ENCODE measurements at regions not wholly inside any gene's neighbourhood (a gene's known extent, or its start where the extent isn't known, plus 50 kb on each side); places are given as distances from the start of the nearest gene placed in this dataset.
"Not testable (repeated sequence)": the region's sequence is repeated elsewhere in the genome, so short reads cannot be mapped to it uniquely, and the experiment has no call there.

DNA sequence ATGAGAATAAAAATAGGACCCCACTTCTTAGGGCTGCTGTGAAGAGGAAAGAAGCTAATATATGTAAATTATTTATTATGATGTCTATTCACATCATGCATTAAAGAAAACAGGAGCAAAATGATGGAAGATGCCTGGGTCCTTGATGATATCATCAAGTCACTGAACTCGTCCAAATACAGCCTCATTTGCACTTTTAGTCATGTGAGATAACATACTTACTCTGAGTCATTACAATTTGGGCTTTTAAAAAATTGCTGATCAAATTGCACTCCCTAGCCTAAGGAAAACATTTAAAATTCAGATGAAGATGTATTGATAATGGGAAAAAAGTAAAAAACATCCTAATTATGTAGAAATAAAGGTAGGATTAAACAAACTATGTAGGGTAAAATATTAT is 302.7 kb upstream of the CCL2 start:
- no peak for DNase-seq

DNA sequence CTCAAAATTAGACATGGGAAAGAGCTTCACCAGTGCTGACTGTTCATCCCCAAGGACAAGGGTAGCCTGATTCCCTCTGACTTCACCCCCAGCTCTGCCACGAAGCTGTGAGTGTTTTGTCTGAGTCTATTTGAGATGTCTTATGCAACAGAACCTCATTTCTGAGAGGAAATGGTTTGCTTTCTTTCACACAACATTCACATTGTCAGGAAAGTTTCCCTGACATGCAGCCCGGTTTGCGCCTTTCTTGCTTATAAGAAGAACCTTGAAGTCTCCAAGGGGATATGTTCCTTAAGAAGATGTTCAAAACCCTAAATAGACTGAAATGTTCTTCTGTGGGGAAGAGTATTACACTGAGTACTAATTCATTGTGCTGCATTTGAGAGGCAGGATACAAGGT is 300.5 kb upstream of the CCL2 start:
- DNase-seq, result no peak

DNA sequence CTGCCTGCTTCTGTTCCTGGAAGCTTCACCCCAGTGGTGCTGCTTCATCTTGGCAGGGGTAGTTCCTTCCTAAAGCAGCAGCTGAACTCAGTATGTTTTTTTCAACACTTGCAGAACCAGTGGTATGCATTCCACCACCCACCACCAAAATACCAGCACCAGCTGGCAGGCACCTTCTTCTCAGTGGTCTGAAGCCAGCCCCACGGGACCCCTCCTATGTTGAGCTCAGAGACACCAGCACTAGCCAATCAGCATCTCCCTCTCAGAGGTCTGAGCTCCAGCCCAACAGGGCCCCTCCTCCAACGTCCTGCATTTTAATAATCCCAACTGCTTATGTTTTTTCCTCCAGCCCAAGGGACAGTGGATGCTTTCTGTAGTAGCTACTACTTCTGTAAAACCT is 299.6 kb upstream of the CCL2 start:
- no peak for DNase-seq

DNA sequence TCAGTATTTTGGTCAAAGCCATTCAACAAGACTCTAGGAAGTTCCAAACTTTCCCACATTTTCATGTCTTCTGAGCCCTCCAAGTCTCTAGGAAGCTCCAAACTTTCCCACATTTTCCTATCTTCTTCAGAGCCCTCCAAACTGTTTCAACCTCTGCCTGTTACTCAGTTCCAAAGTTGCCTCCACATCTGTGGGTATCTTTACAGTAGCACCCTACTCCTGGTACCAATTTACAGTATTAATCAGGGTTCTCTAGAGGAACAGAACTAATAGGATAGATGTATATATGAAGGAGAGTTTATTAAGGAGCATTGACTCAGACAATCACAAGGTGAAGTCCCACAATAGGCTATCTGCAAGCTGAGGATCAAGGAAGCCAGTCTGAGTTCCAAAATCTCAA is 296.0 kb upstream of the CCL2 start:
- DNase-seq, result not testable (repeated sequence)

DNA sequence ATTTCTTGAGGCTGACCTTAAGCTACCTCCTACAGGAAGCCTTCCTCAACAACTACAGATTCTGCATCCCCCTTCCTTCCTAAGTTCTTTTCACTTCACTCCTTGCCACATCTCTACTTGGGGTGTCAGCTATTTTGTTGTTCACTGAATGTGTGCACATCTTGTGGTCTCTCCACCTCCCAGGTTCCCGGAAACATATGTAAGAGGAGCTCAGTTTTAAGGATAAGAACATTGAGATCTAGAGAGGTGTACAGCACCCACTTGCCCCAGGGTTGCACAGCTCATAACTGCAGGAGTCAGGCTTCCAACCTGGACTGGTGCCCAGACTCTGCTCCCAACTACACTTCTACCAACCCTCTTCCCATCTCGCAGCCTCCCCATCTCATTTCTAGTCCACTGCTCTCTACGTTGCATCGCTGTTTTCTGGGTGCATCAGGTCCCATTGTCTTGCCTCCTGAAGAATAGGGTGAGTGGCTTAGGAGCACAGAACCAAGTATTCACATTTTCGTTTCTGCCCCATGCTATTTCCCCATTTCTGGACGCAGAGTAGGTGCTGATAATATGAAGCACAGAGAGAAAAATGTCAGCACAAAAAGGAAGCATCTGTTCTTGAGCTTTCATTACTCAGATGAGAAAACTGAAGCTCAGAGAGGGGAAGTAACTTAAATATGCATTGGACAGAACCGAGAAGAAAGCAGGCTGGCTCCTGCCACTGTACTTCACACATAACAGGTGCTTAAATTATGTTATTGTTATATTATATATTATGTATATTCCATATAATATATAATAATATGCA is 292.0 kb upstream of the CCL2 start:
- no peak for DNase-seq

DNA sequence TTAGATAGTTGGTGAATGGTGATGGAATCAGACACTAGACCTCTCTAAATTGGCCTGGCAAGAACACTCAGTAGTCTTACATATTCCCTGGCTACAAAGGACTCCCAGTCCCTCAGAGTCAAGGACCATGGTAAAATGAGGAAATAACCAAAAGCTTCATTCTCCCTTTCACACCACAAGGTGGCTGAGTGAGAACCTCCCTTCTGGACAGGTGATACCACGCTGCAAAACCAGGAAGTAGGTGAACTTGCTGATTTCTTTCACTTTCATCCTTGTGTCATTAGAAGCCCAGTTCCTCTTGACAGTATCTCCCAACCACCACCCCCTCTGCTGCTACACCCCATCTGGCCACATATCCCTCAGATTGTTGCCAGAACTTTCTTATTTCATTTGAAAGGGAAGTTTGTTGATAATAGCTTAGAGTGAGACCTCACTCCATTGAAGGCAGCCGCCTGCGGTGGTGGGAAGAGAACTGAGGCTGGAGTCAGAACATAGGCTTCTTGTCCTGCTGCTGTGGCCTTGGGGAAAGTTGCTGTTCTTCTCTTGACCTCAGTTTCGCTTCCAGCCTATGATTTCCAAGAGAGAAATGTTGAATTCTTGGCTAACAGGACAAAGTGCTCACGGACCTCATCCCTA is 290.6 kb upstream of the CCL2 start:
- no peak for DNase-seq

DNA sequence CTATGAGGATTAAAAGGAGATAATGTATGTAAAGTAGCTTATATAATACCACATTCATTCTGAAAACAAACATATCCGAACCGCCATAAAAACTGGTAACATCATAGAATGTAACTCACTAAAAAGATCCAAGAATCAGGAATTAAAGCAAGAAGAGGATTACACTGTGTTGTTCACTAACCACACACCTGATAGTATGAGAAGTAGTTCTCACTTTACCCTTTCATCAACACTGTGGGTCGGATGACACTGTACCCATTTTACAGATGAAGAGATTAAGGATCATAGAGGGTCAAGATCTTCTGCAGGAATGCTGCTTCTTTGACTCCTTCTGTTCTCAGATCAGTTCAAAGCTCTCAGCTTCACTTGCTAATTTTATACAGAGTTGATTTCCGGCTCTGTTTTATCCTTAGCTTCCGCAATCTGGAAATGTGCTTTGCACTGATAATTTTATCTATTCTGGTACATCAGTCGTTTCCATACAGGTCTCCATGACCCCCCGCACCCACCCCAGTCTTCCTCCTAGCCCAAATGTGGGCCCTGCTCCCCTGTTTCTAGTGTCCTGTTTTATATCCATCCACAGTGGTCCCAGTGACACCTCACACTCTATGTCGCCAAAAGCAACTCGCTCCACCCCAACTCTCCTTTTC is 288.6 kb upstream of the CCL2 start:
- no peak for DNase-seq

DNA sequence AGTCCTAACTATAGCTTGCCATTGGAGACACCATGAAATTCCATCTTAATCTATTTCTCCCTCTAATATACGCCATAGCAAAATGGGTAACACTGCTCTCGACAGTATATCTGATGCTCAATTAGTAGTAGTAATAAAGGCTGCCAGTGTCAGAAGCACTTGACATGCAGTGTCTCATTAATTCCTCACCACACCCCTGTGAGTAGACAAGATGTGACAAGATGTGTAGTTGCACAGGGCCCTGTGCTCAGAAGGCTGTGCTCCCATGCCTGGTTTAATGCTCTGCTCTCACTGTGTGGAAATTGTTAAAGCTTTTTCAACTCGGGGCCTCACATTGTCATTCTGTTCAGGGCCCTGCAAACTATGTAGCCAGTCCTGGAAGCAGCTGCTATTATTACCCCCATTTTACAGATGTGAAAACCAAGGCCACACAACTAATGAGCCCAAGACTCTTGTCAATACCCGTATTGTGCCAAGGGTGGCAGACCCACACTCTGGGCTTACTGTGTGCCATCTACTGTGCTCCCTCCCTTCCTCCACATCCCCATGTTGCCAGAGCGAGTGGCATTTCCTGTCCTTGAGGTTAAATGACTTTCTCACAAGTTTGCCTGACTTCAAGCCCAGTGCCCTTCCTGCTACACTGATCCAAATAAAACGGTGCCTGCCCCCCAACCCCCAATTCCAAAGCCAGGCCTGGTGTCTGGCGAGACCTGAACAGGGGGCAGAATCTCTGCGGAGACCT is 287.3 kb upstream of the CCL2 start:
- no peak for DNase-seq

DNA sequence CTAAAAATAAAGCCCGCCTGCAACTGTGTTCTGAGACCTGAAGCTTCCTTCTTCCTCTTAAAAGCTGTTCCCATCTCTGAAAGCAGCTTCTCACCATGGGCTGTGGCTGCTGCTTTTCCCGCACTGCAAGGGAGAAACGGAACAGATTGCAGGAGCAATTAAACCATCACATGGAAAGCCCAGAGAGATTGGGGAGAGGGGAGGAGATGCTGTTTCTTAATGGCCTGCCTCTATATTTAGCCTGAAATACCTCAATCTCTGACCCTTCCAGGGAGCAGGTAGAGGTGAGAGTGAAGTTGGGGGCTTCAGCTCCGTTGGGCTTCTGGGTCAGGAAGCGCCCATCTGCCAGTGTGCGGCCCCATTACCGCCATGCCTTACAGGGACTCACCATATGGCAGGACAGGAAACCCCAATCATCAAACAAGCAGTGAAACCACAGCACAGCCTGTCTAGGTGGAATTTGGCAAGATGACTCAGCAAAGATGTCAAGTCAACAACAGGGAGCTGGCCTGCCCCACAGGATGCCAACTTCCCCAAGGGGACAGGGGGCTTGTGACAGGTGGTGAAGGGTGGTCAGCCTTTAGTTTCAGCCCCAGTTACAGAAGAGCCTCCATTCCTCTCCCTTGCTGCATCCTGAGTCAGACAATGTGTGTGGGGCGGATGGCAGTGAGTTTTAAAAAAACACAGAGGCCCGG is 286.6 kb upstream of the CCL2 start:
- DNase-seq, result peak; percentile 2

DNA sequence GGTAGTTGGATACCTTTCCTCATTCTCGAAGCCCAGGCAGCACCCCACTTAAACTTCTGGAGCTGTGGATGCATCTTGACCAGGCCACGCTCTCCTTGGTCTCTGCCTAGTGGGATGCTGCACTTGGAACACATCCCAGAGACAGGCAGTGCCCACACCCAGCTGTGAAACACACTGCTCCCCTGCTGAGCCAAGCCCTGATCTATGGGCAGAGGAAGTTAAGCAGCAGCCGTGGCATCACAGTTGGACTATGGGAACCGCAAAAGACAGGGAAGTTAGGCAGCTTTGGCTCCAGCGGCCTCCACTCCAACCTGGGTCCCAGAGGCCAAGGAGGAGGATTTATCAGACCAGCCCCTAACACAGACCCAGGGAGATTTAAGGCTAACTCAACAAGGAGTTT is 284.8 kb upstream of the CCL2 start:
- no peak for DNase-seq

DNA sequence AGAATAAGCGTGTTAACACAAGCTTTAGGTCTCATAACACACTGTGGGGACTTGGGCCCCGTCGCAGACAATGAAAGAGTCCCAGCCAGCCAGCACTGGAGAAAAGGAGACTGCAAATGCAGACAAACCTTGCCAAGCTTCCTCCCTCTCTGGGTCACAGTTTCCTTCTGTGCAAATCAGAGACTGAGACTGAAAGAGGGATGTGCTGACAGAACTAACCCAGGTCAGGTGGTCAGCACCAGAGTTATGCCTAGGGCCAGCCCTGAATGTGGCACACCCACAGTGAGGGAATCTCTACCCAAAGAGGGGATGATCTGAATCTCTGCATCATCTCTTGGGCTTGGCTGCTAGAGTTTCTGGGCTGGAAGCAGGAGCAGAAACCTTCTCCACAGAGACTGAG is 282.3 kb upstream of the CCL2 start:
- no peak for DNase-seq

DNA sequence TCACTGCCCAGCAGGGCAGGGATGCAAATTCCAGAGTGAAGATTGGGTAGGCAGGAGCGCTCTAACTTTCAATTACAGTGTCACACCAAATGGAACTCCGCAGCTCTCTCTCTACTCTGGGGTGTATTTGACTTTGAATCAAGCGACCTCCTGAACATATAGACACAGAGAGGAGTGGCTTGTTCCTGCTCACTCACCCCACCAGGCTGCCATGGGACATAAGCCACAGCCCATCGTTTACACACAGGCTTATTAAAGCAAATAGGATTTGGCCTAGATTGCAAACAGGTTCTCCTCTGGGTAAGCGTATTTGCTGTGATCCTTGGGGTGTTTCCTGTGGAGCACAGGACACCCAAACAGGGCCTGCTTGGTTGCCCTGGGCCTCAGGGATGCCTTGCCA is 281.6 kb upstream of the CCL2 start:
- no peak for DNase-seq

DNA sequence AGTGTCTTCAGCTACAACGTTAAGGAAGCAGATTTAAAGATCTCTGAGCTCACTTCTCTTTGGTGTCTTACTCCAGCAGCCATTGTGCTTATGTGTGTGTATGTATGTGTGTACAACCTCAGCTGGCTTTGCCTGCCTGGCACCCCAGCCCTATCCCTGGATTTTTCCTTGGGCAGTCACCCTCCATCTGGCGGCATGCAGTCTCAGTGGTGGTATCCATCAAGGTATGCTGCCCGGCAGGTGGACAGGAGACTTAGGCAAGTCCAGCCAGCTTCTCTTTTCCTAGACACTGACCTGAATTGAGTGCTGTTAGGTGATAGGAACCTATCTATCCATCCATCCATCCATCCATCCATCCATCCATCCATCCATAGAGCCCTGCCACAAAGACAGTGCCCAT is 280.8 kb upstream of the CCL2 start:
- DNase-seq, result no peak

DNA sequence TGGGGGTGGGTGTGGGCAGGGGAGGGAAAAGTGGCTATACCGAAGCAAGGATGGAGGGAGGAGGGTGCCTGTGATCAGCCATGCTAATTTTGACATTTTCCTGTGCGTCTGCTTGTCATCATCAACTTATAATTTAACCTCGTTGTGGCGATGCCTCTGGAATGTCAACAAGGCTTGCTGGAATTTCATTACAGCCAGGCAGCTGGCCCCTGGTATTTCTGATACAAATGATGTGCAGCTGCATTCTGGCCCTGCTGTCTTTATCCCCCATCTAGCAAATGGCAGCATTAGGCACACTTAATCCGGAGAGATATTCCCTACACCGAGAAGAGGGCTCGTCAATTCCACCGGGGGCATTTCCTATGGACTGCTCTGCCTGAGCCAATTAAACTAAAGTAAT is 278.3 kb upstream of the CCL2 start:
- no peak for DNase-seq

DNA sequence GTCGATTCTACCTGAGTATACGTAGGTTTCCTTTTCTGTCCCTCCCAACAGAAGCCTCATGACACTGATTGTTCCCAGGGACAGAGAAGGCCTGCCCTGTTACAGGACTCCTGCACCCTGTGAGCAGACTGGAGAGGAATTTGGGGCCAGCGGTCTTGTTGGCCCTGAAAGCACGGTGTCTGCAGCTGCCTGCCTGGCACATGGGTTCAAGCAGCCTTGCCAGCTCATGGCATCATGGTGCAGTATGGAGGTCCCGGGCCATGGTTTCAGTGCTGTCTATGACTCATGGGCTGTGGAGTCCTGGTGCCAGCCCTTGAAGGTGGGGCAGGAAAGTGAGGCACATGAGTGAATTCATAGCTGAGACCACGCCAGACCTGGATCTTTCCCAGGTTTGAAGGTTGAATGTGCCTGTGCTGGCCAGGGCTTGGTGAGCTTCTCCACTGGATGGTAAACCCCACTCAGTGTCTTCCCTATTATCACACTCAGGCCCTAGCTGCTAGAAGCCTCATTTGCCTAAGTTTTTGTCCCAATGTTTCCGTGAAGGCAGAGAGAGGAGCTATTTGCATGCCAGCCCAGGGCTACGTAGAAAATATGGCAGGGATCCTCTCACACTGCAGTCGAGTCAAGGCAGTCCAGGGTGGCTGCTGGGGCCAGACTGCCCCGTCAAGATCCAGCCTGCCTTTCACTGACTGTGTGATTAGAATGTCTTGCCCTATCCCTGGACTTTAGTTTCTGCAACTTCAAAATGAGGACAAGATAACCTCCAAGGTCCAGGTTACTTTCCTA is 277.2 kb upstream of the CCL2 start:
- no peak for DNase-seq

DNA sequence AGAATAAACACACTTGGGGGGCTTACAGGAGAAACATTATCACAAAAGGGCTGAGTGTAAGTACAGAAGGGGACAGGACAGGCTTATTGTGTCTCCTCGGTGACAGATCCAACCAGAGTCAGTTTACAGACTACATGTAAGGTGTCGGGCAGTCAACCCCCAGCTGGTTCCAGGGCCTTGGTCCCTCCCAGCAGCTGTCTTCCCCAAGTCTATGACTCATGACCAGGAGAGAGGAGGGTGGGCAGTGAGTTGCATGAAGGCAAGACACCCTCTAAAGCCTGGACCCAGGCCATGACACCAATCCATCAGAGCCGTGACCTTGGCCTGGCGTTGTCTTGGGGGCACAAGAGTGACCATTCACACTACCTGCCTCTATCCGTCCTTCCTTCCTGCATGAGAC is 276.2 kb upstream of the CCL2 start:
- DNase-seq, result no peak

DNA sequence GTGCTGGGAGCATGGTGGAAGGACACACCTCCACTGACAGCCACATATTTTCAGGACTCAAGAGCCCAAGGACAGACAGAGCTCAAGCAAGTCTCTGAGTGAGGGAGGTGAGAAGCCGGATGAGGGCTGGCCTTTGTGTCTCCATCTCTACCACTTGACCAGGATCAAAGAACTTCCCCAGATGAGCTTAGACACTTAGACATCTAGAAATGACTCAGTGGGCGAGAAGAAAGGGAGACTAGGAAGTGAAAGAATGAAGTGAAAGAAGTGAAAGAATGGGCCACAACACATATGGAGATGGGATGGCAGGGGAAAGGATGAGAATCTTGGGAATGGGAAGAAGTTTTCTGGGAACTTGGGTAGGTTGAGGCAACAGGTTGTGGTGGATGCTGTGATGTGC is 274.9 kb upstream of the CCL2 start:
- DNase-seq, result no peak

DNA sequence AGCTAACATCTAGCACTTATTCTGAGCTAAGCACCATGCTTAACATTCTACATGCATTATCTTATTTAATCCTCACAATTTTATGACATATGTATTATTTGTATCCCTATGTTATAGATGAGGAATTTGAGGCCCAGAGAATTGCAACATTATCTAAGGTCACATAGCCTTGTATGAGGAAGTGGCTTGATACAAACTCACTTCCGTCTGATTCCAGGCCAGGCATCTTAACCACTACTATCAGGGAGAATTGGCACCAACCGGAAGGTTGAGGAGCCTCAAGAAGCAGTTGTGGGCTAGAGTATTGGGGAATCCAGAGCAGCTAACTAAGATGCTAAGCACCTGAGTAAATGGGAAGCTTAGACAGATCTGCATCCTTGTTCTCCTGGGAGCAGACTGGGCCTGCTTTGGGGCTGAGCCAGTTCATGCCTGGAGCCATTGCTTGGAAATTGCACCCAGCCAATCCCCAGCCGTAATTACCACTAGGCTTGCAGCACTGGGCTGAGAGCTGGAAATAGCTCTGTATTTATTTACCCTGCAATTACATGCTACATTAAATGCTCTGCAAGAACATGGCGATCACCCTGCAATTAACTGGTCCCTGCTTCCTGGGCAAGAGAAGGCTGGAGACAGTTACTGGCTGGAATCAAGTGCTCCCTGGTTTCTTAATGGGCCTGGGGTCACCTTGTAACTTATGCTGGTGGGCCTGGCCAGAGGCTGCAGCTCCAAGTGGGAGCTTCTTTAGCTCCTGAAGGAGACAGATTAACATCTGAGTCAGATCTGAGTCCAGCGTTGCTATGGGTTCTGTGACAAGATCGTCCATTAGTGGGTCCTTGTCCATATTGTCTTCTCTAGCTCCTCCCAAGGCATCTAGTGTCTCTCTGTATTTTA is 273.1 kb upstream of the CCL2 start:
- no peak for DNase-seq

DNA sequence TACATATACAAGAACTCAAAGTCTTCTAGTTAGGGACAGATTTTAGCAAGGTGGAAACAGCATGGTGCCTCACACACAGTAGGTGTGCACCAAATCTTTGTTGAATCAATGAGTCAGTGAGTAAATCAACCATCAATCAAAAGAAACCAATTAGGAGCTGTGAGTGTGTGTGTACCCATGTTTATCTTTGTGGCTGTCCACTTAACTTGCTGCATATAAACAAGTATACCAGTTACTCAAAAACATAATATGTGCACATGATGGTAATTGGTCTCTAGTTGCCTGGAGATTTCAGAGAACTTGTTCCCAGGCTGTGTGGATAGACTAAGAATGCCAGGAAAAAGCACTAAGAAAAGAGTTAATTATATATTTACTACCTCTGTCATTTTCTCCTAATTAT is 272.2 kb upstream of the CCL2 start:
- no peak for DNase-seq

DNA sequence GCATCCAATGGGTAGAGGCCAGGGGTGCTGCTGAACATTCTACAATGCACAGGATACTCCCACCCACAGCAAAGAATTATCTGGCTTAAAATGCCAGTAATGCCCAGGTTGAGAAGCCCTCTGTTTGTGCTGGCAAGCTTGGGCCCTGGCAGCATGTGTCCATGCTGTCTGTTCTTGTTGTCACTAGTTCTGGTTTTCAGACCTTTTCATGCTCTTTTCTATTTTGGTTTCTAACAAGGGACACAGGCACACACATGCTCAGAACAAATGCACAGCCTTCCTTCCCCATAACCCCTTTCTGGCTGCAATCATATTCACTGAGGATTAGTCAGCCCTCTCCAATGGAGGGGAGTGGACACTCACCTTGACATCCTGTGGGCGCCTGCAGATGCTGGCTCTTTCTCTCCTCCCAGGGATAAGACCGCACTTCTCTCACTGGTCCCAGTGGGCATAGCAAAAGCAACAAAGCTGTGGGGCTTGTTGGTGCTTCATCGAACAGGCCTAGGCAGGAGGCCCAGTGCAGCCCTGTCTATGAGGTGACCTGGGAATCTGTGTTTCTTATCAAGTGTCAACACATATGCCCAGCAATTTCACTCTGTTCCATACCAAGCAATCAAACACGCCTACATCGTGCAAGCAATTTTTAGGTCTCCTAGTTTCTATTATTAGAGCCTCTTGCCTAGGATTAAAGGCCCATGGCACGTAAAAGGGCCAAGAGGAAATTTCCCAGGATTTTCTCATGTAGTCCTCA is 271.1 kb upstream of the CCL2 start:
- no peak for DNase-seq

Data from EL (cell line).